GM19328 (cell line): ENCODE measurements at regions not wholly inside any gene's neighbourhood (a gene's known extent, or its start where the extent isn't known, plus 50 kb on each side); places are given as distances from the start of the nearest gene placed in this dataset.

Experiments used
- ATAC-seq: cut with Tn5 transposase; IDR thresholded peaks from one replicate; pipeline ENCODE4 v1.9.1; 2021; ENCODE audit warnings: mild to moderate bottlenecking, moderate library complexity; ENCODE audit not compliant: unreplicated experiment

GRCh38 chr5:146940295-146940694 lies 61.7 kb upstream of the PPP2R2B start:
- no peak for ATAC-seq

GRCh38 chr5:146944019-146944418 lies 65.5 kb upstream of the PPP2R2B start:
- no peak for ATAC-seq

- ATAC-seq = no peak
Observed at GRCh38 chr5:146944764-146945616, 66.4 kb upstream of the PPP2R2B start.

- ATAC-seq = no peak
Observed at GRCh38 chr5:146945617-146946084, 67.1 kb upstream of the PPP2R2B start.

DNA sequence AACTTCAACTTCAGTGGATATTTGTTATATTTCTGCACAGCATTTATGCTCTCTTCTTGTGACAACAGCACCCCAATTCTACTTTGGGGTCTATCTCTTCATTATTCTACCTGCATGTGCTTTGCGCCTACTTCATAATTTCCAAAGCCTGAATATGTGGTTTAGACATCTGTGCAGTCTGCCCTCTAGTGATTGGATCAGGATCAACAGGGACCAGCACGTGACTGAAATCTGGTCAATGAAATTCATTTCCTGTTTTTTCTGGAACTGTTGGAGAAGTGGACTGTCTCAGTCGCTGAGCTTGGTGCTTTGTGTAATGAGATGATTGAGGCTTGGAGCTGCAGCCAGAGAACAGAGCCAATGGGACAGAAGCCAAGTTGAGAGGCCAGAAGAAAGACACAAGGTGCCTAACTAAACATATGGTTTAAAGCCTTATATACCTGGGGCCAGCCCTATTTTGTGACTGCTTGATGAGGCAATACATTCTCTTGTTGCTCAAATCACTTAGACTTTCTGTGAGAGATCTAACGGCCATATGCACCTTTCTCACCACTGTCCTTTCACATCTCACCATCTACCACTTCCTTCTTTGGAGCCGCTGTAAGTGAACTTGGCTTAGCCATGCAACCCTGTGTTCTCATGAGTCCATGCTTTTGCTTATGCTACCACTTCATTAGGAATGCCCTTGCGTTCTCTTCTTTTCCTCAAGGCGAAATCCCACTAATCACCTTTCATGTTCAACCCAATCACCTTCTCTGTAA lies 68.8 kb upstream of the PPP2R2B start:
- no peak for ATAC-seq

DNA sequence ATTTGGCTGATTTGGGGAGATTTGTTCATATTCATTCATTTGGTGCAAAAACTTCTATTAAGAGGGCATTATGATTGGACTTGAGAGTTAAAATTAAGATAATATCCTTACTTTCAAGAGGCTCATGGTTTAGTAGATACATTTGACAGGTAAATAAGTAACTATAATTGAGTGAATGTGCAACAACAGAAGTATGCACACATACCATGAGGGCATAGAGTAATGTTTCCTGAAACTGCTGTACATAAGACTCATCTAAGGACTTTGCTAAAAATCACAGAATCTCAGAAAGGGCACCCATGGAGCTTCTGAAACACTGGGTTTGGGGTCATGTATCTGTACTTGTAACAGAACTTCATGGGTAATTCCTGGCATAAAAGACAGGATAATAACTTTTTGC lies 70.1 kb upstream of the PPP2R2B start:
- ATAC-seq = no peak

DNA sequence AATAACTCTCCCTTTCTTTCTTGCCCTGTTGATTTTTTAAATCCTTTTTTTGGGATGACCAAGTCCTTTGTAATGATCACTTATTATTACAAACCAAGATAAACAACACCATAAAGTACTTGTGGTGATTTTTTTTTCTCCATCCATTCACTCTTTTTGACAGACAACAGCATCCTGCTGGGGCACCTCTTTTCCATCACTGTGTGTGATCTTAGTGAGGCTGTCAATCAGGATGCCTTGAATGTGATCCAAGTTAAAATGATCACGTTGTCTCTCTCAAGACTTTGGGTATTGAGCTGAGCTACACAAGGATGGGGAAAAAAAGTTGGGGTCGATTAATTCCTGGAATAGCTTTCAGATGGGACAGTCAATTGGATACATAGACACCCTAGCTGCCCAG lies 73.6 kb upstream of the PPP2R2B start:
- ATAC-seq = no peak

DNA sequence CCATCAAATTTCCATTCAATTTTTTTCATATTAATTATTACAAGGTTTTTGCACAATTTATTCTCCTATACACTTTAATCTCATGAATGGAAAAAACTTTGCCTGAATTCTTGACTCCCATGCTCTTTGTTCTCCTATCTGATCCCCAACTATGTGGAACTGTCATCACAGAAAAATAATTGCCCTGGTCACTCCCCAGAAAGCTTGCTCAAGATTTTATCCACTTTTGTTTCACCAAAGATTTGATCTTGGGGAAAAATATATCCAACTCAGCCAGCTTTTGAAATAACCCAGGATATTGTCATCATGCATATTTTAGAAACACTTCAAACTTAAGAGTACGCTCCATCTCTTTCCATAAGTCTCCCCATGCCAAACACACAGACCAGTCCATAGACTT lies 77.7 kb upstream of the PPP2R2B start:
- no peak for ATAC-seq

GRCh38 chr5:146959360-146959759 lies 80.8 kb upstream of the PPP2R2B start:
- ATAC-seq = no peak

DNA sequence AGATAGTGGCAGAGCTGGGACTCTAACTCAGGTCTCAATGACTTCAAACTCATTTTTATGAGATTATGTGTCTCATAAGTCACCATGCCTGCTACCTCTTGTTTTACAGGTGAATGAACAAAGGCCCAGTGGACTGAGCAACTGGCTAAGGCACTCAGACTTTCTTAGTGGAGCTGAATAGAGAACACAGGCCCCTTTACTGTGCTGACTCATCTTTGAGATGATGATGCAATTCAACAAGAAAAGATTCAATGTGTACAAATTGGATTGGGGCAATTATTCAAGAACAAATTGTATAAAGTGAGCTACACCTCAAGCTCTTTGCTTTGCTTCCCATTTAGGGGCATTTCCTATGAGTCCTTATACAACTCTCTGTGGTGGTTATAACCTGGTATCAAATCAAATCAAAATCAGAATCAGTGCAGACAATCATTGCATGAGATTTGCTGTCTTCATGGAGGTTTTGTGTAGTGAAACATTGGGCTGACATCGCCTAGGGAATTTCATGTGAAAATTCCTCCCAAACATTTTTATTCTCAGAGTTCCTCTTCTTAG lies 84.3 kb upstream of the PPP2R2B start:
- ATAC-seq = no peak

DNA sequence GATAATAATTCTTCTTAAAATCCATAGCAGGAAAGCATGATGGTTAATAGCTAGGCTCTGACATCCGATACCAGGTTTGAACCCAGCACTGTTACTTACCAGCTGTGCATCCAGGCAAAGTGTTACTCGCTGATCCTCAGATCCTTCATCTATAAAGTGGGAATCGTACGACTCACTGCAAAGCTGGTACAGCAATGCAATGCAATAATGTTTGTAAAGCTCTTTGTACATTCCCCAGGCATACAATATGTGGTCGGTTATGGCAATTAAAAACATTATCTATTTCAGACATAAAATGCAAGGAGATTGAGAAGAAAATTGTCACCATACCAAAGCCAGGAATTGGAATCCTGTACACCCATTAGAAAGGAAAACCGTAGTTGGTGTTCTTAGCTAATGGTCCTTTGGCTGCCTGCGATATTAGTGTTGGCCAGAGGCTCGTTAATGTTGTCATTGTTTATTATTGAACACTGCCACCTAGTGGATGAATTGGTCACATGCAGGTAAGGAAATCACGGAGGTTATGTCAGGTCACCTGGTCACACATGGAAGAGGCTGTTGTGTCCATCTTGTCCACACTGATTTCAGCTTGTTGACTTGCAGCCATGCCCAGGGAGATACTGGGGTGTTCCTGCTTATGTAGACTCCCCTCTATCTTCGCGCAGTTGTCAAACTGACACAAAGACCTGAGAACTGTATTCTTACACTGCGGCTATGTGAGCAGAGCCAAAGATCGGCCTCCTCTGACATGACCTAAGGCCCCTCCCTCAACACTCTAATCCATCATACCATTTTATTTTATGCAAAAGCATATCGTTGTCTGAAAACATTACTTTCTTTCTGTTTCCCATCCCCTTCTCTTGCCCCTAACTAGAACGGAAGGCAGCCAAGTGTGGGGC lies 87.5 kb upstream of the PPP2R2B start:
- peak; percentile 90 for ATAC-seq

DNA sequence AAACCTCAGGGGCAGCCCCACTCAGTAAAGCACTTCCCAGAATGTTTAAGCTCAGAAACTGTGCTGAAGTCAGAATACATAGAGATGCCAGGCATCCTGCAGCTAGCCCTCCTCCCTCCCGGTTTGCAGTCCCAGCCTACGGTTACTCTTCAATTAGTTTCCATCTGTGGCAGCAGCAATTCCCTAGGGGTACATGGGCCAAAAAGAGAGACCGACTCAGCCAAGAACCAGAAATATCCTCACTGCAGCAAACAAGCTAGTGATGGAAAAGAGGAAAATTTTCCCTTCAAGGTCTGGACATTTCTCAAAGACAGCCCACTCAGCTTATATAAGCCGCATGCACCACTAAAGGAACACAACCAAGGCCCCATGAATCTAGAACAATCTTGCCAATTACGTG lies 89.1 kb upstream of the PPP2R2B start:
- no peak for ATAC-seq

- ATAC-seq = no peak
Observed at GRCh38 chr5:146971401-146971800, 92.8 kb upstream of the PPP2R2B start.

- no peak for ATAC-seq
Observed at GRCh38 chr5:146986469-146986868, 107.9 kb upstream of the PPP2R2B start.

GRCh38 chr5:146993876-146994530 lies 115.4 kb upstream of the PPP2R2B start:
- no peak for ATAC-seq

GRCh38 chr5:146995878-146996277 lies 117.3 kb upstream of the PPP2R2B start:
- no peak for ATAC-seq

DNA sequence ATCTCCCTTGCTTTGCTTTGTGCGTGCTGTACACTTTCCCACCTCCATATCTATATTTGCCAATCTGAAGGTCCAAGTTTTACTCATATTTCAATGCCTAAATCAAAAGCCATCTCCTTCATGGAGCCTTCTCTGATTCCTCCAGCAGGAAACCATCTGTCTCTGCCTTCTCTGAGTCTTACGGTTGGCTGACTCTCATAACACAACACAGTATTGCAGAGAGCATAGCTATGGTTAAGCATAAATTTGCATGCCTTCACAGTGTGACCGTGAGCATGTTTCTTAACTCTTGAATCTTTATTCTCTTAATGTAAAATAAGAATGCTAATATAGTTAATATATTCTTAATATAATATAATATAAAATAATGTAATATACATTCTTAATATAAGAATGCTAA lies 136.8 kb upstream of the PPP2R2B start:
- no peak for ATAC-seq

DNA sequence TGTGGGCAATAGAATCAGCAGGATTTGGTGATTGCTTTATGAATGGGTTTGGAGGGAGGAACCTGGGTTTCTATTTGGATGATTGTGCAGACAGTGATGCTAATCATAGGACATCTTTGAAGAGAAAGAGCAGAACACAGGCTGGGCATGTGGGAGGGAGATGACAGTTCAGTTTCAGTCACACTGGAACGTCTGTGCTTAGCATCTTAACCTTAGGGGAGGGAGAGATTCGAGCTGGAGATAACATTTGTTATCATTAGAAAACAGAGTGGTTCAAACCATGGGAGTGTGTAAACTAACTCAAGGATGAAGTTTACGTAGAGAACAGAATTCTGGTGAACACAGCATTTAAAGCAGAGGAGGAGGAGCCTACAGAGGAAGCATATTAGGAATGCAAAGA lies 138.6 kb upstream of the PPP2R2B start:
- ATAC-seq = no peak

DNA sequence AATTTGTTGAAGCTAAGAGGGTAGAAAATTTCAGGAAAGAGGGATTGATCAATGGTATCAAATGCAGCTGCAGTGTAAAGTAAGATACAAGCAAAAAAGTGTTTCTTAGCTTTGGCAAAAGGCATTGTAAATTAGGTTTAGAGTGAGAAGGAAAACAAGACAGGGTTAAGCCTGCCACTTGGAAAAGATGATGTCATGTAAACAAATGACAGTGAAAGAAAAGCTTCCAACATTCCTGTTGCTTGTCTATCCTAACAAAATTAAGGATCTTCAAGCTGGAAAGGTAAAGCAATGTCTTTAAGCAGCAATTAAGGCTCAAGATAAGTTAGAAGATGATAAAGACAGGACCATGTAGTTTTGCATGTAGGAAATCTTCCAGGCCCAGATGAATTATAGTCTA lies 139.1 kb upstream of the PPP2R2B start:
- ATAC-seq = no peak

DNA sequence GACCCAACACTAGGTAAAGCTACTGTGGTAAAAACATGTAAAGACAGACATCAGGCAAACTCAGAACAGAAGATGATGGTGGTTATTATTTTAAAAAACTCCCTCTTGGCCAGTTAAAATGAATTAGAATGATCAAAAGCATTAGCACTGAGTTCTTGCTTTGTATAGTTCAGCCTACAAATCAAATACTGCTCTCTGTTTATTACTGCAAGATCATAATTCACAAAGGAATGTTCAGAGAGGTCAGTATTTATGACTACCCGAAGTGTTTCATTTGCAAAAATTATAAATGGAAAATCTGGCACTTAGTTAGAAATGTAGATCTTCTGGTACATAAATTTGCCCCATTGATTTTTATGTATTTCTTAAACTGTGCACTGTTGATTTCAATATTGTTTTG lies 140.3 kb upstream of the PPP2R2B start:
- no peak for ATAC-seq
